Pulmonary artery endothelial cell (primary cell): ENCODE measurements at regions not wholly inside any gene's neighbourhood (a gene's known extent, or its start where the extent isn't known, plus 50 kb on each side); places are given as distances from the start of the nearest gene placed in this dataset.

Source experiments
- DNase-seq: peaks from one replicate; pipeline ENCODE4 v3.0.0-alpha.2; 2011; ENCODE audit warnings: low read depth, low spot score

- DNase-seq: no peak
Observed at GRCh38 chr18:10379522-10379921, 74.9 kb upstream of the APCDD1 start.

DNA sequence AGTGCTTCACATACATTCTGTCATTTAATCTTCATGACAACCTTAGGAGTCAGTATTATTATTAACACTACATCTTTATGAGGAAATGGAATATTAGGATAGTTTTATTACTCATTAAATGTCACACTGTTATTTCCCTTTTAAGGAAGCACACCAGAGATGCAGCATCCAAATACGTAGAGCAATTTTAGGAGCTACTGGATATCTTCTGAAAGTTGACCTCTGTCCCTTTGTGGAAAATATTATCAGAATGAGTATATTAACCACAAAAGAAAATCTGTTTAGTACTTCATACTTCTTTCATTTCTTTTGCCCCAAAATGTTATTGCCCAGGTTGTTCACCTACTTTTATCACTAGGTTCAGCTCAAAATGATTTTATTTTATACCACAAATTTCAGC, 72.9 kb upstream of the APCDD1 start:
- DNase-seq: no peak

- DNase-seq: no peak
Observed at GRCh38 chr18:10381951-10382350, 72.5 kb upstream of the APCDD1 start.

- no peak for DNase-seq
Observed at GRCh38 chr18:10386049-10386448, 68.4 kb upstream of the APCDD1 start.

DNA sequence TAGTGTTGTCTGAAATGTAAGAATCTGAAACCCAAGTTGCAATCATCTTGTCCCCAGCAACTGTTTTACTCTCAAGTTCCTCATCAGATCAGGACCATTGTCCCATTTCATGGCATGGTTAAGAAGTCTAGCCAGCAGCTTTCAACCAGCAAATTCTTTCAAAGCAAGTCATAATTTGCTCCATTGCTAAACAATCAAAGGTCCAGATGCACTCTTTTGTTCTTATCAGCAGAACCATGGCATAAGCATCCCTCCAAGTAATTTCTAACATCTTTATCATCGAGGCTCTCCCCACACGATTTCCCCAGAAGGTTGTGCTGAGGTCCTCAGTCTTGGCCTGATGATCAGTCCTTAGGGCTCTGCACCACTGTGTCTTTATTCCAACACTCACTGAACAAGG, 67.5 kb upstream of the APCDD1 start:
- no peak for DNase-seq

- DNase-seq: no peak
Observed at GRCh38 chr18:10387399-10387798, 67.0 kb upstream of the APCDD1 start.

DNA sequence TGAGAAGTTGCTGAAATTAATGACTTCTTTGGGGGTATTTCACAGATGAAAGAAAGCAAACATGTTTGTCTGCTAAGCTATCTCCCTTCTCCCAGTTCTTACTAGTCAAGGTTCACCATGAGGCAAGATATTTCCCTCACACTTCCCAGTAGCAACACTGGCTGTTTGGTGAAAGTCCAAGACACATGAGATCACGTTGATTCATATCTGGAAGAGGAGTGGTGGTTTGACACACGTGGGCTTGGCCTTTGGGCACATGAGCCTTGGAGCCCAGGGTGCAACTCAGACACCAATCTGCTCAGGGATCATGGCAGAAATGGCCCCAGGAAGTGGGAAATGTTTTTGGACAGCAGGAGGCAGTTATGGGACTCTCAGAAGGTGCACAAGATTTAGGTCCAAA, 66.1 kb upstream of the APCDD1 start:
- DNase-seq: no peak

GRCh38 chr18:10391506-10391905, 62.9 kb upstream of the APCDD1 start:
- no peak for DNase-seq

DNA sequence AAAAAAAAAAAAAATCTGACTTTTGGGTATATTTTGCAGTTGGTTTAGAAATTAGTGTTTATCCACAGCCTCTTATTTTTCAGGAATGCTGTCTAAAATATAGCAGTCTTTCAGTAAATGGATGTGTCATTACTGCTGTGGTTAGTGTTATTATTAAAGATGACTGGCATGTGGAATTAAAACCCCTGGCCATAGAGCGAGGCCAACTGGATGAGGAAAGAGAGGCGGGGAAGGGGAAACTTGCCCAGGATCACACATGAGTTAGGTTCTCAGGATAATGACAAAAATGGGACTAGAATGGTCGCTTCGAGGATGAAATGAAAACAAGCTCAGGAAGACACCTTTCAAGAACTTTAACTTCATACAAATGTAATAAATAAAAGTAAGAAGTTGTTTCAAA, 57.4 kb upstream of the APCDD1 start:
- no peak for DNase-seq

DNA sequence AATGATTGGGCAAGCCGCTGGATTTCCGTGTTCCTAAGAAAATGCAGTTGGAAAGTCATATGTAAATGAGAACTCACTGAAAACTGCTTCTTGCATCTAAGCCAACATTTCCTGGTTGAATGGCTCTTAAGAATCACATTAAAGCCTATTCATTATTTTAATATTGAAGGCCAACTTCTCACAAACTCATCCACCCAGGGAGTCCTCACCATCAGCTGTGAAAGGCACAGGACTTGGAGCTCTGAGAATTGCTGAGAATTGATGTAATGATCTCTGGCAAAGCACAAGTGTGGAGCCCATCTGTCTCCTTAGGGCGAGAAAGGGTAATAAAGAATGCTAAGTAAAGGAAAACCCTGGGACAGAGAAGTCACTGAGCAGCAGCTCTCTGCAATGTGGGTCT, 55.9 kb upstream of the APCDD1 start:
- DNase-seq: no peak

- DNase-seq: no peak
Observed at GRCh38 chr18:10399465-10399864, 55.0 kb upstream of the APCDD1 start.

- DNase-seq: no peak
Observed at GRCh38 chr18:10400534-10401307, 53.7 kb upstream of the APCDD1 start.

GRCh38 chr18:10401521-10401920, 52.9 kb upstream of the APCDD1 start:
- DNase-seq: no peak

DNA sequence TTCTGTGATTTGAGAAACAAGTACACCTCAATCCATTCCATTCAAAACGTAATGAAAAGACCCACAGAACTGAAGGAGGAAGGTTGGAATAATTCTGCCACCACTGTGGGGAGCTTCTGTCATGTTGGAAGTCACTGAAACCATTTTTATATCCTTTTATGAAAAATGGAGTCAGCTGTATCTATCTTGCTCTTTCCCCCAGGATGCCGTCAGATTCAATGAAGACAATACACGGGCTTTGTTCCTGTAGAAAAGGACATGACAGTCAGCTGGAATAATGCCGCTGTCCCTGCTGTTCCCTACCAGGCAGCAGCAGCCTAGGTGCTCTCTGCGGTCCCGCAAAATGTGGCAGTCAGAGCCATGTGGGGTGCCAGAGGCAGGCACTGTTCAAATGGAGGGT, 52.5 kb upstream of the APCDD1 start:
- DNase-seq: no peak

DNA sequence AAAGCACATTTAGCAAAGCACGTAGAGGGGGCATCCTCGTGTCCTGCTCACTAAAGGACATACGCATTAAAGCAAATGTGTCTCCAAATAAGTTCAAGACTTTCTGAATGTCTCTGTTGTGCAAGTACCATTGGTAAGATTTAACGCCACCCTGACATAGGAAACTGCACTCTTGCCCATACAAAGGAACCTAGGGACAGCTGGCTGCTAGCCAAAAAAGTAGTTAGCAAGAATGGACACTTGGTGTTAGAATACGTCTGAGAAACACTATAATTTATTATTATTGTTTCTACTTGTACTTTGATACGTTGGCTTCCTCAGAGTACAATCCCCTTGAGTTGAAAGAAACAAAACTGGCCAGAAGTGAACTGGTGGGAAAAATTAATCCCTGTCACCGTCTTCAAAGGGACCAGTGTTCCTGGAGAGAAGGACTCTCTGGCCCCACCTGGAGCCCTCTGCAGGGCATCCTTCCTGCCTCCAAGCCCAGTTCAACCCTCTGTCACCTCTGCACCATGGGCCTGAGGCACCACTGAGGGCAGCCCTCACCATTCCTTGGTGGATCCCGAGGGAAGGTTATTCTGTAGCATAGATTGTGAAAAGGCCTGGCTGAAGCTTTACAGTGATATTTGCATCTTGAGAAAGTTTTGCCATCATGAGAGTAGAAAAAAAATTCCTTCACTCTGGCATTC, 51.4 kb upstream of the APCDD1 start:
- no peak for DNase-seq

GRCh38 chr18:10403708-10404107, 50.7 kb upstream of the APCDD1 start:
- DNase-seq: no peak

- DNase-seq: no peak
Observed at GRCh38 chr18:10404168-10404567, 50.3 kb upstream of the APCDD1 start.
